ENCODE measurements at regions not wholly inside any gene's neighbourhood (a gene's known extent, or its start where the extent isn't known, plus 50 kb on each side); places are given as distances from the start of the nearest gene placed in this dataset.

DNA sequence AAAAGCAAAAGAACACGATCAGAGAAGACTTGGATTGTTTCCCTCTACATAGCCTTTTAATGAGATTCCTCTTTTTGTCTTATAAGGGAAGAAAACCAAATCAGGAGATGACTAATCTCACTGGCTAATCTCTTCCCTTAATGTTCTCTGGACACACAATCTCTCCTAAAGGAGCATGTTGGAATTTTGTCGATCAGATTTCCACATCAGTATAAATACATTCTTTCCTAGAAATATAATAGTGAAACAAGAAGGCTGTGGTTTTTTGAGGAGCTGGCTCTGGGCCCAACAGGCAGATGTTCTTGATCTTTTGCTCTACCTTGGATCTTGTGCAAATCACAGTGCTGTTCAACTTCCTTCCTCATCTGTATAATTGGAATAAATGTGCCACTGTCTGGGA, 94.0 kb downstream of the GTPBP8 start:
- intact Hi-C loops (cut with DNase I) = no loop called here
- TF ChIP-seq, protein P1, sequence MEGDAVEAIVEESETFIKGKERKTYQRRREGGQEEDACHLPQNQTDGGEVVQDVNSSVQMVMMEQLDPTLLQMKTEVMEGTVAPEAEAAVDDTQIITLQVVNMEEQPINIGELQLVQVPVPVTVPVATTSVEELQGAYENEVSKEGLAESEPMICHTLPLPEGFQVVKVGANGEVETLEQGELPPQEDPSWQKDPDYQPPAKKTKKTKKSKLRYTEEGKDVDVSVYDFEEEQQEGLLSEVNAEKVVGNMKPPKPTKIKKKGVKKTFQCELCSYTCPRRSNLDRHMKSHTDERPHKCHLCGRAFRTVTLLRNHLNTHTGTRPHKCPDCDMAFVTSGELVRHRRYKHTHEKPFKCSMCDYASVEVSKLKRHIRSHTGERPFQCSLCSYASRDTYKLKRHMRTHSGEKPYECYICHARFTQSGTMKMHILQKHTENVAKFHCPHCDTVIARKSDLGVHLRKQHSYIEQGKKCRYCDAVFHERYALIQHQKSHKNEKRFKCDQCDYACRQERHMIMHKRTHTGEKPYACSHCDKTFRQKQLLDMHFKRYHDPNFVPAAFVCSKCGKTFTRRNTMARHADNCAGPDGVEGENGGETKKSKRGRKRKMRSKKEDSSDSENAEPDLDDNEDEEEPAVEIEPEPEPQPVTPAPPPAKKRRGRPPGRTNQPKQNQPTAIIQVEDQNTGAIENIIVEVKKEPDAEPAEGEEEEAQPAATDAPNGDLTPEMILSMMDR (IDR thresholded peaks at IDR 0.05) = no peak
- no peak for TF ChIP-seq POLR2A (IDR thresholded peaks at IDR 0.05)
- H3K27ac ChIP-seq = peak overlapping the region in 2 of 4 donors; percentile 21 to 47
- WGBS, 2 donors = 8 to 9% methylated on average over 2 of the region's 2 CpGs
- DNase-seq = no peak
- no peaks in the 10 kb centered on the region for H3K9me3 ChIP-seq
- no peaks in the 10 kb centered on the region for H3K4me1 ChIP-seq
- peak overlapping the region in 1 of 4 donors; percentile 6 for H3K4me3 ChIP-seq
- no peaks in the 10 kb centered on the region for H3K36me3 ChIP-seq
- no peaks in the 10 kb centered on the region for H3K27me3 ChIP-seq

DNA sequence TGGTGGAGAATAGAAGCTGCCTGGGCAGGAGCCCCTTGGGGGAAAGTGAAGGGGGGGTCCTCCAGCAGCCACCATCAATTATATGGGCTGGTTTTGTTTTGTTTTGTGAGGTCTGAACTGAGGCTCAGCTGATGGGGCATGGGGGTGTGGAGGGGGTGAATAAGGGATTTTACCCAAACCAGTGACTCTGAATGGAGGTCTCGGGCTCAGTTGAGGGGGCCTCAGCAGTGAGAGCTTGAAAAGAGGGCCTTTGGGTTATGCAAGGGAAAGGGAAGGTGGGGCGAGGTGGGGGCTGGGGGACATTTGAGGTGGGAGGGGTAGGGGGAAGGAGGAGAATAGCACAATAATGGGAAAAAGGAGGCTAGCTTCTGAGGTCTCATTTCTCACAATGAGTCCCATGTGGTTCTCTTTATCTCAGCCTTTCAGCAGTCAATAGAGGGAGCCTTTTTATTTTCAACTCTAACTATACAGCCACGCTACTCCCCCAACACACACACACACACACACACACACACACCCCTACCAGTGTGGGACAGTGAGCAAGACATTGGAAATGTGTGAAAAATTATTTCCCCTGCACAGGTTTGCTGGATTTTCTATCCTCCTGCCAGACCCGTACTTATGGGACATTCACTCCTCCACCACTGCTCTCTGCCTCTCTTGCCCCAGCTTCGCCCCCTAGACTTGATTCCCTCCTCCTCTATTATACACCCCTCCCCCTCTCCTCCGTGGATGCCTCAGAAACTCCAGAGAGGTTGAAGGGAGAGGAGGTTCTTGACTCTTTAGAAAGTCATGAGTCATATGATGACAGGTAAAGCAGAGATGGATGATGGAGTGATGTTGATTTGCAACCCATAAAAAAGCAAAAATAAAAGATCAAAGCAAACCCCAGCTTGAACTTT, 96.0 kb downstream of the GTPBP8 start:
- Histone ChIP-seq H3K4me1 (no peaks in the 10 kb centered on the region), H3K9me3 (no peaks in the 10 kb centered on the region), H3K4me3 (no peak overlapping the region), H3K36me3 (no peaks in the 10 kb centered on the region), H3K27ac (no peak overlapping the region), H3K27me3 (no peaks in the 10 kb centered on the region)
- intact Hi-C loops (cut with DNase I) = no loop called here
- TF ChIP-seq, protein P1 (IDR thresholded peaks at IDR 0.05) = no peak
- TF ChIP-seq POLR2A (IDR thresholded peaks at IDR 0.05) = no peak
- 64 to 77% methylated on average over 6 of the region's 6 CpGs for WGBS, 2 donors
- no peak for DNase-seq

DNA sequence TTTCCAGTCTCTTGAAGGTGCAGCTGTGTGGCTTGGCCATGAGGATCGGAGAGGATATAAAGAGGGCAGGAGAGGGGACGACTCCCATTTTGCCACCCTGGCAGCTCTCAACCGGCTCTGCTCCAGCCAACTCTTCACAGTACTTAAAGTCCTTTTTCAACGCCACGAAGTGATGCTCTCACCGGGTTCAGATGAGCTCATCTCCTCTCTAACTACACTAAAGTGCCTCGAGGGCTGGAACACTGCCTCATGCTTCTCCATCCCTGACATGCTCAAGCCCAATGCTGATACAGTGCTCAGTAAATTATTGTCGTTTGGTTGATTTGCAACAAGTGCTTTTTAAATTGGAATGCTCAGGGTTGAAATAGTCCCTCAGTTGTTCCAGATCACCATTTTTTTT, 97.8 kb downstream of the GTPBP8 start:
- no peaks in the 10 kb centered on the region for H3K27me3 ChIP-seq
- no peak for DNase-seq
- 66 to 75% methylated on average over 8 of the region's 8 CpGs for WGBS, 2 donors
- TF ChIP-seq, protein P1 (IDR thresholded peaks at IDR 0.05) = no peak
- no peak for TF ChIP-seq POLR2A (IDR thresholded peaks at IDR 0.05)
- no peaks in the 10 kb centered on the region for H3K36me3 ChIP-seq
- no peaks in the 10 kb centered on the region for H3K9me3 ChIP-seq
- intact Hi-C loops (cut with DNase I) = no loop called here
- no peak overlapping the region for H3K4me3 ChIP-seq
- no peaks in the 10 kb centered on the region for H3K4me1 ChIP-seq
- H3K27ac ChIP-seq = no peak overlapping the region

DNA sequence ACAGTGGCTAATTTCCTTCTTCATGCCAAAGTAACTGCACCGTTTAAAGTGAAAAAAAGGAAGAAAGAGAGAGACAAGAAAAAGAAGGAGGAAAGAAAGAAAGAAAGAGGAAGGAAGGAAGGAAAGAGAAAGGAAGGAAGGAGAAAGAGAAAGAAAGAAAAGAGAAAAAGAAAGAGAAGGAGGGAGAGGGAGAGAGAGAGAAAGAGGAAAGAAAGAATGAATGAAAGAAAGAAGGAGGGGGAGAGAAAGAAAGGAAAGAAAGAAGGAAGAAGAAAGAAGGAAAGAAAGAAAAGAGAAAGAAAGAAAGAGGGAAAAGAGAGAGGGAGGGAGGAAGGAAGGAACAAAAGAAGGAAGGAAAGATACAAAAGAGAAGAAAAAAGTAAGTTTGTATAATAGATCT, 100.6 kb downstream of the GTPBP8 start:
- TF ChIP-seq POLR2A (IDR thresholded peaks at IDR 0.05) = no peak
- TF ChIP-seq, protein P1 (IDR thresholded peaks at IDR 0.05) = no peak
- H3K27me3 ChIP-seq = no peaks in the 10 kb centered on the region
- H3K27ac ChIP-seq = no peak overlapping the region
- H3K4me3 ChIP-seq = no peak overlapping the region
- H3K36me3 ChIP-seq = no peaks in the 10 kb centered on the region
- DNase-seq = no peak
- H3K4me1 ChIP-seq = no peaks in the 10 kb centered on the region
- intact Hi-C loops (cut with DNase I) = no loop called here
- 67% methylated on average over 1 of the region's 1 CpG; no CpG with 5 or more reads in 1 of the 2 donors for WGBS, 2 donors
- H3K9me3 ChIP-seq = no peaks in the 10 kb centered on the region

DNA sequence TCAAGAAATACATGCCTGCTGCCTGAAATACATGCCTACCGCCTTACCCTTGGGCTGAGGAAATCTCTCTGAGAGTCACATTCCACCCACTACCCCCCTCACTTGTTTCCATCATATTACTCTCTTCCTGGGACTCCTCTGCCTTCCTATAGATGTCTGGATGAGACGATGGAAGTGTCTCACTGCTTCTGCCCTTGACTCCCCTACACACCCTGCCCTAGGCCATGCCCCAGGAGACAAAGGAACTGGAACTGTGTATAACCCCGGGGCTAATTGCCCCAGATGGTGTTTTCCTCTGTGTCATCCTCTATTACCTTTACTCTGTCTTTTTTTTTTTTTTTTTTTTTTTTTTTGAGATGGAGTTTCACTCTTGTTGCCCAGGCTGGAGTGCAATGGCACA, 102.0 kb downstream of the GTPBP8 start:
- no peaks in the 10 kb centered on the region for H3K4me1 ChIP-seq
- H3K4me3 ChIP-seq = no peak overlapping the region
- H3K27ac ChIP-seq = no peak overlapping the region
- H3K9me3 ChIP-seq = no peaks in the 10 kb centered on the region
- TF ChIP-seq, protein P1 (IDR thresholded peaks at IDR 0.05) = no peak
- no peak for TF ChIP-seq POLR2A (IDR thresholded peaks at IDR 0.05)
- no peak for DNase-seq
- no peaks in the 10 kb centered on the region for H3K36me3 ChIP-seq
- H3K27me3 ChIP-seq = no peaks in the 10 kb centered on the region
- intact Hi-C loops (cut with DNase I) = no loop called here
- WGBS, 2 donors = 83 to 87% methylated on average over 3 of the region's 3 CpGs

Measured in esophagus squamous epithelium (tissue), 5 donors.